Liver (tissue), 8 donors: ENCODE measurements at regions not wholly inside any gene's neighbourhood (a gene's known extent, or its start where the extent isn't known, plus 50 kb on each side); places are given as distances from the start of the nearest gene placed in this dataset.

Source experiments
- DNase-seq: peaks from one replicate; pipeline ENCODE4 v3.0.0-alpha.2; 2017; ENCODE audit warnings: low spot score
- H3K27ac ChIP-seq, 2 donors: one replicate each; pipeline ENCODE4 v1.7.0; 2013; ENCODE audit warnings: inconsistent platforms in 2 of 2, low read length in 2 of 2, control low read depth in 1 of 2, low read depth in 1 of 2, mild to moderate bottlenecking in 1 of 2
- H3K27me3 ChIP-seq, 4 donors: one replicate each; pipeline versions ENCODE4 v1.6.1 to v1.7.0; 2013; ENCODE audit warnings: low read length in 3 of 4, inconsistent platforms in 1 of 4, mild to moderate bottlenecking in 1 of 4, moderate library complexity in 1 of 4; ENCODE audit not compliant: control insufficient read depth in 4 of 4, insufficient read depth in 4 of 4
- H3K36me3 ChIP-seq, 4 donors: one replicate each; pipeline versions ENCODE4 v1.6.1 to v1.7.0; 2013; ENCODE audit warnings: low read length in 3 of 4, mild to moderate bottlenecking in 3 of 4, low read depth in 1 of 4, moderate library complexity in 1 of 4; ENCODE audit not compliant: control insufficient read depth in 4 of 4, insufficient read depth in 3 of 4
- H3K4me1 ChIP-seq, 4 donors: one replicate each; pipeline versions ENCODE4 v1.6.1 to v1.7.0; 2013; ENCODE audit warnings: low read length in 3 of 4, mild to moderate bottlenecking in 3 of 4, moderate library complexity in 1 of 4; ENCODE audit not compliant: control insufficient read depth in 4 of 4, insufficient read depth in 4 of 4
- H3K4me3 ChIP-seq, 3 donors: one replicate each; pipeline versions ENCODE4 v1.6.1 to v1.7.0; 2013; ENCODE audit warnings: low read length in 3 of 3, control low read depth in 1 of 3, low read depth in 1 of 3, mild to moderate bottlenecking in 1 of 3
- H3K9ac ChIP-seq, 2 donors: one replicate each; pipeline ENCODE4 v1.7.0; 2013; ENCODE audit warnings: low read length in 2 of 2, mild to moderate bottlenecking in 2 of 2, moderate library complexity in 2 of 2, control low read depth in 1 of 2, low read depth in 1 of 2
- H3K9me3 ChIP-seq, 4 donors: one replicate each; pipeline versions ENCODE4 v1.6.1 to v1.7.0; 2013; ENCODE audit warnings: low read length in 3 of 4; ENCODE audit not compliant: control insufficient read depth in 4 of 4
- CTCF ChIP-seq: fragments of 150-350 bp; IDR thresholded peaks from 2 replicates; pipeline ENCODE4 v1.5.1; 2017; ENCODE audit warnings: improper control_type of control experiment, low read depth, low read length; ENCODE audit not compliant: missing input control
- FOXA2 ChIP-seq: IDR thresholded peaks from 2 replicates; pipeline ENCODE4 v1.6.1; 2016; ENCODE audit warnings: antibody characterized with exemption
- RXRA ChIP-seq, 2 donors: IDR thresholded peaks; 2 replicates each; pipeline ENCODE4 v1.6.1; 2017 to 2018; ENCODE audit warnings: antibody characterized with exemption in 2 of 2, mild to moderate bottlenecking in 1 of 2
- SP1 ChIP-seq: IDR thresholded peaks from 2 replicates; pipeline ENCODE4 v1.6.1; 2018; ENCODE audit warnings: antibody characterized with exemption, mild to moderate bottlenecking
- WGBS: extraction: QIAGEN DNeasy Blood & Tissue Kit; methylation state at CpG from one replicate; pipeline ENCODE4 v1.1.7; 2013; 5-methylcytosine and 5-hydroxymethylcytosine counted together
- donor health status: healthy.
- donor health status: healthy.
- donor health status: healthy.
- donor health status: healthy.
- donor health status: healthy.

- Histone ChIP-seq H3K4me1 (no peaks in the 10 kb centered on the region), H3K9ac (no peak overlapping the region), H3K9me3 (no peaks in the 10 kb centered on the region), H3K36me3 (no peaks in the 10 kb centered on the region), H3K27me3 (no peaks in the 10 kb centered on the region), H3K4me3 (no peak overlapping the region), H3K27ac (no peak overlapping the region)
- DNase-seq = no peak
- 81% methylated on average over 3 of the region's 3 CpGs for WGBS
- no peak for TF ChIP-seq CTCF
- no peak for TF ChIP-seq FOXA2
These were observed 130.6 kb upstream of the FAT1 start for GRCh38 chr4:186854256-186854655.

DNA sequence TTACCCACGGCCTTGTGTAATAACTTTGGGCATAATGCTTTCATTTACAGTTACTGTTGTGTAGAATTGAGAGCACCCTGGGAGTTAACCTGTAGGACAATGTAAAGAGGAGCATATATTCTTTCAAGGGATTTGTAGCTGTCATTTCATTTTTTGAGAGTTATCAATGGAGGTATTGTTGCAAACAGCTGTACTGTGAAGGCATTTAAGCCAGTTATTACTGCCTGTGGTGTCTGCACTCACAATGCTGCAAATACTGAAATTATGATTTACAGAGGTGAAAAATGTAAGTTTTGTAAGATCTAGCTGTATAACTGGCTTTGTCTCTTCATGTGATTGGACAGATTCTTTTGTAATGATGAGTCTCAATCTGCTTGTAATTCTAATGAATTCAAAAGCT is 131.5 kb upstream of the FAT1 start:
- no peak overlapping the region for H3K27ac ChIP-seq
- TF ChIP-seq CTCF (no peak), SP1 (no peak)
- DNase-seq = no peak
- H3K27me3 ChIP-seq = no peaks in the 10 kb centered on the region
- WGBS = 94% methylated on average over 1 of the region's 1 CpG
- H3K4me3 ChIP-seq = no peak overlapping the region
- no peak overlapping the region for H3K9ac ChIP-seq
- H3K36me3 ChIP-seq = no peaks in the 10 kb centered on the region
- no peaks in the 10 kb centered on the region for H3K4me1 ChIP-seq
- no peaks in the 10 kb centered on the region for H3K9me3 ChIP-seq

DNA sequence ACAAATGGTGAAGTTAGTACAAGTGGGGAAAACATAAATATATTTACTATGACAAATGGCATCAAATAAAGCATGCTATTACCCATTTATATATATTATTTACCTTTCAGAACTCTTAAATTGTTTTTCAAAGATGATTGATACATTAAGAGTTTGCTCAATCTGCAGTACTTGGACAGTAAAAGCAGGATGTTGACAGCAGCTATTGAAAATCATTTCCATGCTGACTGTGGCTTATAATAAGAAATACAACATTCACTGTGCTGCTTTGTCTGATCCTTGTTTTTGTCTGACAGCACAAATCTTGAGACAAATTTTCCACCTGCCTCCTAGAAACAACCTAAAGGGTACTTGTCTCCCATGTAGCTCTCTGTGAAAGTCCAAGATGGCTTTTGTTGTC is 134.1 kb upstream of the FAT1 start:
- H3K9ac ChIP-seq = no peak overlapping the region

More for the DNA sequence above, 134.1 kb upstream of the FAT1 start:
- Histone ChIP-seq H3K27ac (no peak overlapping the region), H3K4me1 (no peaks in the 10 kb centered on the region), H3K9me3 (no peaks in the 10 kb centered on the region), H3K4me3 (no peak overlapping the region), H3K27me3 (no peaks in the 10 kb centered on the region), H3K36me3 (no peaks in the 10 kb centered on the region)
- no peak for TF ChIP-seq RXRA (IDR thresholded peaks at IDR 0.05)
- no peak for TF ChIP-seq CTCF
- DNase-seq = no peak
